ENCODE measurements at regions not wholly inside any gene's neighbourhood (a gene's known extent, or its start where the extent isn't known, plus 50 kb on each side); places are given as distances from the start of the nearest gene placed in this dataset.

DNA sequence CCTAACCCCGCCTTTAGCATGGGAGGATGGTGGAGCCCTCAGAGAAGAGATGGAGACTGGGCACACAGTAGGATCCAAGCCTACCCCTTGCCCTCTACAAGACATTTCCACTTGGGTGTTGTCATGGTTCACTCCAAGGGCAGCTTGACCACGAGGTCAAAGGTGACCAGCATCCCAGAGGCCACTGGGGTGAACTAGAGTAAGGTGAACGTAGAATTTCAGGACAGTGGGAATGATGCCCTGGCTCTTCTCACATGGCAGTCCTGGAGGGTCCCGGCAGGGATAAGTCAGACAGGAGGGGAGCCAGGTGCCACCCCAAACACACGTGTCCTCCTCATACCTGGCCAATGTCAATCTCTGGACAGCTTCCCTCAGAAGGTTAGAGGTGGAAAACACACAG lies 274.2 kb upstream of the AGTR2 start:
- H3K27ac Mint-ChIP-seq = no peak overlapping the region
- peaks cover 30% of the 10 kb centered on the region for H3K36me3 Mint-ChIP-seq
- TF ChIP-seq ATF1 (CRISPR knock-in tag; IDR thresholded peaks at IDR 0.05) (no peak), GABPB1 (CRISPR knock-in tag; IDR thresholded peaks at IDR 0.05) (no peak), GRHL2 (CRISPR knock-in tag; IDR thresholded peaks at IDR 0.05; ENCODE audit: insufficient replicate concordance, severe bottlenecking) (no peak), ZNF416 (CRISPR knock-in tag; IDR thresholded peaks at IDR 0.05) (no peak), NFYB (CRISPR knock-in tag; conservative IDR thresholded peaks at IDR 0.05; ENCODE audit: low read depth) (no peak), ZNF121 (CRISPR knock-in tag; IDR thresholded peaks at IDR 0.05) (no peak), RORB (CRISPR knock-in tag; IDR thresholded peaks at IDR 0.05) (no peak), TEAD4 (CRISPR knock-in tag; IDR thresholded peaks at IDR 0.05) (no peak), ZNF138 (CRISPR knock-in tag; conservative IDR thresholded peaks at IDR 0.05) (no peak), JAZF1 (CRISPR knock-in tag; IDR thresholded peaks at IDR 0.05) (no peak), ZNF317 (CRISPR knock-in tag; IDR thresholded peaks at IDR 0.05; ENCODE audit: borderline replicate concordance, low read depth) (no peak)
- TF ChIP-seq, protein P1, sequence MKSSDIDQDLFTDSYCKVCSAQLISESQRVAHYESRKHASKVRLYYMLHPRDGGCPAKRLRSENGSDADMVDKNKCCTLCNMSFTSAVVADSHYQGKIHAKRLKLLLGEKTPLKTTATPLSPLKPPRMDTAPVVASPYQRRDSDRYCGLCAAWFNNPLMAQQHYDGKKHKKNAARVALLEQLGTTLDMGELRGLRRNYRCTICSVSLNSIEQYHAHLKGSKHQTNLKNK (CRISPR knock-in tag; IDR thresholded peaks at IDR 0.05) = no peak
- TF ChIP-seq, protein P2, sequence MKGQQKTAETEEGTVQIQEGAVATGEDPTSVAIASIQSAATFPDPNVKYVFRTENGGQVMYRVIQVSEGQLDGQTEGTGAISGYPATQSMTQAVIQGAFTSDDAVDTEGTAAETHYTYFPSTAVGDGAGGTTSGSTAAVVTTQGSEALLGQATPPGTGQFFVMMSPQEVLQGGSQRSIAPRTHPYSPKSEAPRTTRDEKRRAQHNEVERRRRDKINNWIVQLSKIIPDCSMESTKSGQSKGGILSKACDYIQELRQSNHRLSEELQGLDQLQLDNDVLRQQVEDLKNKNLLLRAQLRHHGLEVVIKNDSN (CRISPR knock-in tag; IDR thresholded peaks at IDR 0.05) = no peak
- TF ChIP-seq, protein P3, sequence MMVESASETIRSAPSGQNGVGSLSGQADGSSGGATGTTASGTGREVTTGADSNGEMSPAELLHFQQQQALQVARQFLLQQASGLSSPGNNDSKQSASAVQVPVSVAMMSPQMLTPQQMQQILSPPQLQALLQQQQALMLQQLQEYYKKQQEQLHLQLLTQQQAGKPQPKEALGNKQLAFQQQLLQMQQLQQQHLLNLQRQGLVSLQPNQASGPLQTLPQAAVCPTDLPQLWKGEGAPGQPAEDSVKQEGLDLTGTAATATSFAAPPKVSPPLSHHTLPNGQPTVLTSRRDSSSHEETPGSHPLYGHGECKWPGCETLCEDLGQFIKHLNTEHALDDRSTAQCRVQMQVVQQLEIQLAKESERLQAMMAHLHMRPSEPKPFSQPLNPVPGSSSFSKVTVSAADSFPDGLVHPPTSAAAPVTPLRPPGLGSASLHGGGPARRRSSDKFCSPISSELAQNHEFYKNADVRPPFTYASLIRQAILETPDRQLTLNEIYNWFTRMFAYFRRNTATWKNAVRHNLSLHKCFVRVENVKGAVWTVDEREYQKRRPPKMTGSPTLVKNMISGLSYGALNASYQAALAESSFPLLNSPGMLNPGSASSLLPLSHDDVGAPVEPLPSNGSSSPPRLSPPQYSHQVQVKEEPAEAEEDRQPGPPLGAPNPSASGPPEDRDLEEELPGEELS (CRISPR knock-in tag; IDR thresholded peaks at IDR 0.05) = no peak
- TF ChIP-seq, protein P4, sequence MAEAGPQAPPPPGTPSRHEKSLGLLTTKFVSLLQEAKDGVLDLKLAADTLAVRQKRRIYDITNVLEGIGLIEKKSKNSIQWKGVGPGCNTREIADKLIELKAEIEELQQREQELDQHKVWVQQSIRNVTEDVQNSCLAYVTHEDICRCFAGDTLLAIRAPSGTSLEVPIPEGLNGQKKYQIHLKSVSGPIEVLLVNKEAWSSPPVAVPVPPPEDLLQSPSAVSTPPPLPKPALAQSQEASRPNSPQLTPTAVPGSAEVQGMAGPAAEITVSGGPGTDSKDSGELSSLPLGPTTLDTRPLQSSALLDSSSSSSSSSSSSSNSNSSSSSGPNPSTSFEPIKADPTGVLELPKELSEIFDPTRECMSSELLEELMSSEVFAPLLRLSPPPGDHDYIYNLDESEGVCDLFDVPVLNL (CRISPR knock-in tag; IDR thresholded peaks at IDR 0.05; ENCODE audit: borderline replicate concordance, low read depth) = no peak
- TF ChIP-seq, protein P5, sequence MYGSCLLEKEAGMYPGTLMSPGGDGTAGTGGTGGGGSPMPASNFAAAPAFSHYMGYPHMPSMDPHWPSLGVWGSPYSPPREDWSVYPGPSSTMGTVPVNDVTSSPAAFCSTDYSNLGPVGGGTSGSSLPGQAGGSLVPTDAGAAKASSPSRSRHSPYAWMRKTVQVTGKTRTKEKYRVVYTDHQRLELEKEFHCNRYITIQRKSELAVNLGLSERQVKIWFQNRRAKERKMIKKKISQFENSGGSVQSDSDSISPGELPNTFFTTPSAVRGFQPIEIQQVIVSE (CRISPR knock-in tag; IDR thresholded peaks at IDR 0.05; ENCODE audit: borderline replicate concordance) = no peak
- TF ChIP-seq, protein P6, sequence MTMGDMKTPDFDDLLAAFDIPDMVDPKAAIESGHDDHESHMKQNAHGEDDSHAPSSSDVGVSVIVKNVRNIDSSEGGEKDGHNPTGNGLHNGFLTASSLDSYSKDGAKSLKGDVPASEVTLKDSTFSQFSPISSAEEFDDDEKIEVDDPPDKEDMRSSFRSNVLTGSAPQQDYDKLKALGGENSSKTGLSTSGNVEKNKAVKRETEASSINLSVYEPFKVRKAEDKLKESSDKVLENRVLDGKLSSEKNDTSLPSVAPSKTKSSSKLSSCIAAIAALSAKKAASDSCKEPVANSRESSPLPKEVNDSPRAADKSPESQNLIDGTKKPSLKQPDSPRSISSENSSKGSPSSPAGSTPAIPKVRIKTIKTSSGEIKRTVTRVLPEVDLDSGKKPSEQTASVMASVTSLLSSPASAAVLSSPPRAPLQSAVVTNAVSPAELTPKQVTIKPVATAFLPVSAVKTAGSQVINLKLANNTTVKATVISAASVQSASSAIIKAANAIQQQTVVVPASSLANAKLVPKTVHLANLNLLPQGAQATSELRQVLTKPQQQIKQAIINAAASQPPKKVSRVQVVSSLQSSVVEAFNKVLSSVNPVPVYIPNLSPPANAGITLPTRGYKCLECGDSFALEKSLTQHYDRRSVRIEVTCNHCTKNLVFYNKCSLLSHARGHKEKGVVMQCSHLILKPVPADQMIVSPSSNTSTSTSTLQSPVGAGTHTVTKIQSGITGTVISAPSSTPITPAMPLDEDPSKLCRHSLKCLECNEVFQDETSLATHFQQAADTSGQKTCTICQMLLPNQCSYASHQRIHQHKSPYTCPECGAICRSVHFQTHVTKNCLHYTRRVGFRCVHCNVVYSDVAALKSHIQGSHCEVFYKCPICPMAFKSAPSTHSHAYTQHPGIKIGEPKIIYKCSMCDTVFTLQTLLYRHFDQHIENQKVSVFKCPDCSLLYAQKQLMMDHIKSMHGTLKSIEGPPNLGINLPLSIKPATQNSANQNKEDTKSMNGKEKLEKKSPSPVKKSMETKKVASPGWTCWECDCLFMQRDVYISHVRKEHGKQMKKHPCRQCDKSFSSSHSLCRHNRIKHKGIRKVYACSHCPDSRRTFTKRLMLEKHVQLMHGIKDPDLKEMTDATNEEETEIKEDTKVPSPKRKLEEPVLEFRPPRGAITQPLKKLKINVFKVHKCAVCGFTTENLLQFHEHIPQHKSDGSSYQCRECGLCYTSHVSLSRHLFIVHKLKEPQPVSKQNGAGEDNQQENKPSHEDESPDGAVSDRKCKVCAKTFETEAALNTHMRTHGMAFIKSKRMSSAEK (CRISPR knock-in tag; IDR thresholded peaks at IDR 0.05; ENCODE audit: borderline replicate concordance) = no peak
- TF ChIP-seq, protein P7, sequence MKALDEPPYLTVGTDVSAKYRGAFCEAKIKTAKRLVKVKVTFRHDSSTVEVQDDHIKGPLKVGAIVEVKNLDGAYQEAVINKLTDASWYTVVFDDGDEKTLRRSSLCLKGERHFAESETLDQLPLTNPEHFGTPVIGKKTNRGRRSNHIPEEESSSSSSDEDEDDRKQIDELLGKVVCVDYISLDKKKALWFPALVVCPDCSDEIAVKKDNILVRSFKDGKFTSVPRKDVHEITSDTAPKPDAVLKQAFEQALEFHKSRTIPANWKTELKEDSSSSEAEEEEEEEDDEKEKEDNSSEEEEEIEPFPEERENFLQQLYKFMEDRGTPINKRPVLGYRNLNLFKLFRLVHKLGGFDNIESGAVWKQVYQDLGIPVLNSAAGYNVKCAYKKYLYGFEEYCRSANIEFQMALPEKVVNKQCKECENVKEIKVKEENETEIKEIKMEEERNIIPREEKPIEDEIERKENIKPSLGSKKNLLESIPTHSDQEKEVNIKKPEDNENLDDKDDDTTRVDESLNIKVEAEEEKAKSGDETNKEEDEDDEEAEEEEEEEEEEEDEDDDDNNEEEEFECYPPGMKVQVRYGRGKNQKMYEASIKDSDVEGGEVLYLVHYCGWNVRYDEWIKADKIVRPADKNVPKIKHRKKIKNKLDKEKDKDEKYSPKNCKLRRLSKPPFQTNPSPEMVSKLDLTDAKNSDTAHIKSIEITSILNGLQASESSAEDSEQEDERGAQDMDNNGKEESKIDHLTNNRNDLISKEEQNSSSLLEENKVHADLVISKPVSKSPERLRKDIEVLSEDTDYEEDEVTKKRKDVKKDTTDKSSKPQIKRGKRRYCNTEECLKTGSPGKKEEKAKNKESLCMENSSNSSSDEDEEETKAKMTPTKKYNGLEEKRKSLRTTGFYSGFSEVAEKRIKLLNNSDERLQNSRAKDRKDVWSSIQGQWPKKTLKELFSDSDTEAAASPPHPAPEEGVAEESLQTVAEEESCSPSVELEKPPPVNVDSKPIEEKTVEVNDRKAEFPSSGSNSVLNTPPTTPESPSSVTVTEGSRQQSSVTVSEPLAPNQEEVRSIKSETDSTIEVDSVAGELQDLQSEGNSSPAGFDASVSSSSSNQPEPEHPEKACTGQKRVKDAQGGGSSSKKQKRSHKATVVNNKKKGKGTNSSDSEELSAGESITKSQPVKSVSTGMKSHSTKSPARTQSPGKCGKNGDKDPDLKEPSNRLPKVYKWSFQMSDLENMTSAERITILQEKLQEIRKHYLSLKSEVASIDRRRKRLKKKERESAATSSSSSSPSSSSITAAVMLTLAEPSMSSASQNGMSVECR (CRISPR knock-in tag; IDR thresholded peaks at IDR 0.05; ENCODE audit: borderline replicate concordance) = no peak
- ChIA-PET POLR2A (no interaction called here), CTCF (no interaction called here)
- H3K9me3 Mint-ChIP-seq = no peaks in the 10 kb centered on the region
- DNase-seq (ENCODE audit: low spot score) (no peak), ATAC-seq (no peak)
- no peaks in the 10 kb centered on the region; the same call in 1 of the 2 replicates for H3K27me3 Mint-ChIP-seq (ENCODE audit: low read depth)
- H3K4me3 Mint-ChIP-seq = no peak overlapping the region
- peaks cover 17% of the 10 kb centered on the region for H3K4me1 Mint-ChIP-seq

Measured in WTC11 (cell line).